ENCODE measurements at regions not wholly inside any gene's neighbourhood (a gene's known extent, or its start where the extent isn't known, plus 50 kb on each side); places are given as distances from the start of the nearest gene placed in this dataset.

DNA sequence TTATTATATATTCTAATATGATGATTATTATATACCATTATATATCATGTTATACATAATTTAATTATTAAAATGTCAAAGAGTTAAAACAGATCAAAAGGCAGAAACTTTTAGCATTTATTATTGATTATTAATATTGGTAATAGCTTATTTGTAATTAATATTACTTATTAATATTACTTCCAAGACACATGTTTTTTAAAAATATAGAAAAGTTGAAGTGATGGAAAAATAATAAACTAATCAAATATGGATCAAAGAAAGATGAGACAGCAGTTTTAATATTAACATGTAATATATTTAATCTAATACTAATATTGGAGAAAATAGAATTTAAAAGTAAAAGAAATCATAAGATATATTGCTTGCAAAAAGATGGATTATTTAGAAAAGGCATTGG, 154.6 kb upstream of the TAB2 start:
- no peaks in the 10 kb centered on the region for H3K27me3 ChIP-seq (ENCODE audit: insufficient read depth, low read length)
- H3K79me2 ChIP-seq (ENCODE audit: control insufficient read depth, insufficient read depth, low read length, unreplicated experiment) = no peaks in the 10 kb centered on the region
- peaks cover 7% of the 10 kb centered on the region for H3K4me1 ChIP-seq (ENCODE audit: control insufficient read depth, insufficient read depth, low read length, unreplicated experiment)
- H3K27ac ChIP-seq (ENCODE audit: low read depth, low read length) = no peak overlapping the region
- no peaks in the 10 kb centered on the region for H3K36me3 ChIP-seq (ENCODE audit: insufficient read depth, low read length)
- no peak overlapping the region for H3K4me3 ChIP-seq (ENCODE audit: low read depth, low read length)
- H2AFZ ChIP-seq (ENCODE audit: low read length, unreplicated experiment) = no peak overlapping the region

DNA sequence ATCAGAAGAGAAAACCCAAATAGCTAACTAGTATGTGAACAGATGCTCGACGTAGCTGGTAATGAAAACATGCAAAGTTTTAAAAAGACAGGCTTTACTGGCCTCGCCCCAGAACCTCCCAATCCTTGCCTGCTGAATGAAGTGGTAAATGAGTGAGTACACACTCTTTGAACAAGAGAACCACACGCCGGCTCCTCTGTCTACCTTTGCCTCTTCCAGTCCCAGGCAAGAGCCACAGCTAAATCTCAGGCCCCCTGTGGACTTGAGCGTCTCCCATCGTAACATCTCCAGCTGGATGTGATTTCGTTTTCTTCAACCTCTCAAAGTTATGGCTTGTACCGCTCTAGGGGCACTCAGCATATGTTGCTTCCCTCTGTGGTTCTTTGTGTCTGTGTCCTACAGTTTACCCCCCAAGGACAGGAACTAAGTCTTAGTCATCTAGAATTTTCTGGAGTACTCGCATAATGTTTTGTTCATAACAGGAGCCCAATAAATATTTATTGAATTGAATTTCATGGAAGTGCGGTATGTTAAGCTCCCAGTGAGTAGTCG, 153.2 kb upstream of the TAB2 start:
- no peak overlapping the region for H3K4me3 ChIP-seq (ENCODE audit: low read depth, low read length)
- H2AFZ ChIP-seq (ENCODE audit: low read length, unreplicated experiment) = no peak overlapping the region
- no peaks in the 10 kb centered on the region for H3K36me3 ChIP-seq (ENCODE audit: insufficient read depth, low read length)
- no peaks in the 10 kb centered on the region for H3K79me2 ChIP-seq (ENCODE audit: control insufficient read depth, insufficient read depth, low read length, unreplicated experiment)
- no peak overlapping the region for H3K27ac ChIP-seq (ENCODE audit: low read depth, low read length)
- H3K4me1 ChIP-seq (ENCODE audit: control insufficient read depth, insufficient read depth, low read length, unreplicated experiment) = peaks cover 11% of the 10 kb centered on the region
- H3K27me3 ChIP-seq (ENCODE audit: insufficient read depth, low read length) = no peaks in the 10 kb centered on the region

DNA sequence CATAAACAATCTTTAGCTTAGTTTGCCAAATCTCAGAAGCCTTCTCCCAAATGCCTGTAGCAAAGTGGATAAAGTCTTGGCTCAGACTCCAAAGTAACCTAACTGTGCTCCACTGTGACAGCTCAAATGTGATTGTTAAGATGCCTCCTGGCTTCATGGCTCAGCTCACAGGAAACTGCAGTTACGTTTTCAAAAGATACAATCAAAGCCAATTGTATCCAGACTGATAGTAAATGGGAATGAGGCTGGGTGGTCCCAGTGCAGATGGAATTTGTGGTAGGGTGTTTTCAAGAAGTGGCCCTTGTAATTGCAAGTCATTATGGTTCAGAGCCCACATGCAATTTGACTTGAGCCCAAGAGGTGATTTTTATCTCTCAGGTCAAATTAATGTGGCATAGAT, 151.2 kb upstream of the TAB2 start:
- no peaks in the 10 kb centered on the region for H3K27me3 ChIP-seq (ENCODE audit: insufficient read depth, low read length)
- no peak overlapping the region for H3K4me3 ChIP-seq (ENCODE audit: low read depth, low read length)
- no peak overlapping the region for H2AFZ ChIP-seq (ENCODE audit: low read length, unreplicated experiment)
- no peak overlapping the region for H3K27ac ChIP-seq (ENCODE audit: low read depth, low read length)
- H3K79me2 ChIP-seq (ENCODE audit: control insufficient read depth, insufficient read depth, low read length, unreplicated experiment) = no peaks in the 10 kb centered on the region
- H3K4me1 ChIP-seq (ENCODE audit: control insufficient read depth, insufficient read depth, low read length, unreplicated experiment) = peaks cover 26% of the 10 kb centered on the region
- no peaks in the 10 kb centered on the region for H3K36me3 ChIP-seq (ENCODE audit: insufficient read depth, low read length)

DNA sequence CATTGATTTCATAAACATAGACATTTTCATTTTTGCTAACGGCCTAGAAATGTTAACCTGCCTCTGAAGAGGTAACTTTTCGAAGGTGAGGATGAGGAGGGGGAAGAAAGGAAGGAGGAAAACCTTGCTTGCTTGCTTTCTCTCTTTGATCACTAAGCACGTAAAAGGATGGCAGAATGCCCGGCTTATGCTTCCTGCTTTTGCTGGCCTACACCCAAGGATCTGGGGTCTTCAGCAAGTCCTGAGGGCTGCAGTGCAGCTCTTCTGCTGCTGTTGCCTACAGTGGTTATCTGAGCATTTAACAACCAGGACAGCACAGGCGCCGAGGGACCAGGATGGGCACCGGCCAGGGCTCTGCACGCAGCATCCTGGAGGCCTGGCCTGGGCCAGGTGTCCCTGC, 150.8 kb upstream of the TAB2 start:
- H3K4me3 ChIP-seq (ENCODE audit: low read depth, low read length) = no peak overlapping the region
- H3K27me3 ChIP-seq (ENCODE audit: insufficient read depth, low read length) = no peaks in the 10 kb centered on the region
- no peaks in the 10 kb centered on the region for H3K79me2 ChIP-seq (ENCODE audit: control insufficient read depth, insufficient read depth, low read length, unreplicated experiment)
- H3K36me3 ChIP-seq (ENCODE audit: insufficient read depth, low read length) = no peaks in the 10 kb centered on the region
- peaks cover 26% of the 10 kb centered on the region for H3K4me1 ChIP-seq (ENCODE audit: control insufficient read depth, insufficient read depth, low read length, unreplicated experiment)
- H3K27ac ChIP-seq (ENCODE audit: low read depth, low read length) = no peak overlapping the region
- no peak overlapping the region for H2AFZ ChIP-seq (ENCODE audit: low read length, unreplicated experiment)

DNA sequence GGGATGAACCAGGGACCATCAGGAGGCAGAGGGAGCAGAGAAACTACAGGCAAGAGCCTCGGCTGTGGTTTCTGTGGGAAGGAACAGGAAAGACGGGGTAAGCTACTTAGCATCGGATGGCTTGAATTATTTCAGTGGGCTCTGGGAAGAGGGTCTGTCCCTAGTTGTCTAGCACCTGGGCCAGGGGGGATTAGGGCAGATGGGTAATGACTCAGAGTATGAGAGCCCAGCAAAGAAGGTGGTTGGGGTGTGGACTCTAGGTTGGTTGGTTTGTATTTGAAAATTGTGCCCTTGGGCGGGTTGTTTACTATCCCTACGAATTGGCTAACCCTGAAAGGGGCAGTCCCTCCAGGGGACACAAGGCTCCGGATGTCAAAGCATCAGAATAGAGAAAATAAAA, 148.5 kb upstream of the TAB2 start:
- no peaks in the 10 kb centered on the region for H3K79me2 ChIP-seq (ENCODE audit: control insufficient read depth, insufficient read depth, low read length, unreplicated experiment)
- no peak overlapping the region for H2AFZ ChIP-seq (ENCODE audit: low read length, unreplicated experiment)
- H3K27ac ChIP-seq (ENCODE audit: low read depth, low read length) = no peak overlapping the region
- no peaks in the 10 kb centered on the region for H3K27me3 ChIP-seq (ENCODE audit: insufficient read depth, low read length)
- no peaks in the 10 kb centered on the region for H3K36me3 ChIP-seq (ENCODE audit: insufficient read depth, low read length)
- no peak overlapping the region for H3K4me3 ChIP-seq (ENCODE audit: low read depth, low read length)
- peaks cover 26% of the 10 kb centered on the region for H3K4me1 ChIP-seq (ENCODE audit: control insufficient read depth, insufficient read depth, low read length, unreplicated experiment)

DNA sequence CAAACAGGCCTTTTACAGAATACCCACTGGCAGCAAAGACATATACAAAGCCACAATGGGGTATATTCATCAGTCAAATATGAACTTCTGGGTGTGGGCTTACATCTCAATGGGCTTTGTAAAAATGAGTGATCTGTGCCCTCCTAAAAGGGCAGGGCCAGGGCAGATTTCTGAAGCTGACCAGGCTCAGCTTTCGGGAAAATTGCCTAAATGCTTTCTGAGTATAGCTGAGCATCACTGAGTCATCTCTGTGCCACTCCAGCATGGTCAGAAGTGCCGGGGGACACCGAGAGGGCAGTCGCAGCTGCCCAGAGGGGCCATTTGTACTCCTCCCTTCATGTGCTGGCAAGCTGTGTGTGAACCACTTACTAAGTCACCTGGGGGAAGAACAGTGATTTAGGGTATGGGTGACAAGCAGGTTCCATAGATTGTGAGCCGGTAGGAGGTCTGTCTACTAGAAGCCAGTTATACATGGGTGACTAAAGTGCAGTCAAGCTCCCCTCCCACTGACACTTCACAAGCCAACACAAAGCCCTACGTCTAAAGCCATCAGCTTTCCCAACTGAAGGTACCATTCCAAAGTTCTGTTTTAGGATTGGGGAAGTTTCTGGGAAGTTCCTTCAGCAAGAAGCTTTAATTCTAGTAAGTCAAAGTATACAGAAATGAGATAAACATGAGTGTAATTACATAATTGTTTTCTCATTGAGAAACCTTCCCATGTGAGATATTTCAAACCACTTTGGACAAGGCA, 147.6 kb upstream of the TAB2 start:
- peaks cover 26% of the 10 kb centered on the region for H3K4me1 ChIP-seq (ENCODE audit: control insufficient read depth, insufficient read depth, low read length, unreplicated experiment)
- H3K27ac ChIP-seq (ENCODE audit: low read depth, low read length) = peak overlapping the region; percentile 26; the same call in 1 of the 2 replicates
- H3K79me2 ChIP-seq (ENCODE audit: control insufficient read depth, insufficient read depth, low read length, unreplicated experiment) = no peaks in the 10 kb centered on the region
- H3K4me3 ChIP-seq (ENCODE audit: low read depth, low read length) = no peak overlapping the region
- no peaks in the 10 kb centered on the region for H3K36me3 ChIP-seq (ENCODE audit: insufficient read depth, low read length)
- peak overlapping the region; percentile 2 for H2AFZ ChIP-seq (ENCODE audit: low read length, unreplicated experiment)
- H3K27me3 ChIP-seq (ENCODE audit: insufficient read depth, low read length) = no peaks in the 10 kb centered on the region

DNA sequence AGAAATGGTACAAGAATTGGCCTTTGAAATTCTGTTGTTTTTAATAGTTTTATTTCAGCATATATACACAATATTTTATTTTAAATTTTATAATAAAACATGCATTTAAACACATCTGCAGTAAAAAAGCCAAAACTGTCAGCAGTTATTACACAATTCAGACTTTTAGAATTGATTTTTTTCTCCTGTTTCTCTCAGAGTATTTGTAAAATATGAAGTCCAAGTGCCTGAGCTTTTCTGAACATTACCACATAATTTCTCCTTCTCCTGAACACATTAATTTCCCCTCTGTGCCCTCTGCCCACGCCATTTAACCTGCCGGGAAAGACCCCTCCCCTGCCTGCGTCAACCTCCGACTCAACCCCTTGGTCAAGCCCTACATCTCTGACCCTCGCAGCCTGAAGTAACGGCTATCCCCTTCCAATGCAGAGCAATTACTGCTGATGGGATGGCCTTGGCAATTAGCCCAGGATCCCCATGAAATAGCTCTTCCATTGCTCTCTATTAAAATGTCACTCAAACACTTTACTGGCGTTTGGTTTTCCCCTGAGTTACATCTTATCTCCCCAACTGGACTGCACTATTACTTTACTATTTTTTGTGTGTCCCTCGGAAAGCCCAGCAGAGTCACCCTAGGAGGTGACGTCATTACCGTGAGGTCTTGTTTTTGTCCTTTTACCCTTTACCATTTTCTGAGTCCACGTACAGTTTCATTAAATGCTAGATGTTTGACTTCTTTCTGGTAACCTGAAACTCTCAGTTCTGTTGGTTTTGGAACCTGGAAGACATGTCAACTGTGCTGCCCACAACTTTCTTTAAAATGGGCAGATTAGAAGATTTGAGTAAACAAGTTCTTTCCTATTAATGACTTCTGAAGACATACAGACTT, 146.7 kb upstream of the TAB2 start:
- no peaks in the 10 kb centered on the region for H3K79me2 ChIP-seq (ENCODE audit: control insufficient read depth, insufficient read depth, low read length, unreplicated experiment)
- H3K27me3 ChIP-seq (ENCODE audit: insufficient read depth, low read length) = no peaks in the 10 kb centered on the region
- no peak overlapping the region for H3K4me3 ChIP-seq (ENCODE audit: low read depth, low read length)
- H2AFZ ChIP-seq (ENCODE audit: low read length, unreplicated experiment) = no peak overlapping the region
- peaks cover 26% of the 10 kb centered on the region for H3K4me1 ChIP-seq (ENCODE audit: control insufficient read depth, insufficient read depth, low read length, unreplicated experiment)
- no peaks in the 10 kb centered on the region for H3K36me3 ChIP-seq (ENCODE audit: insufficient read depth, low read length)
- H3K27ac ChIP-seq (ENCODE audit: low read depth, low read length) = peak overlapping the region; percentile 26; the same call in 1 of the 2 replicates

DNA sequence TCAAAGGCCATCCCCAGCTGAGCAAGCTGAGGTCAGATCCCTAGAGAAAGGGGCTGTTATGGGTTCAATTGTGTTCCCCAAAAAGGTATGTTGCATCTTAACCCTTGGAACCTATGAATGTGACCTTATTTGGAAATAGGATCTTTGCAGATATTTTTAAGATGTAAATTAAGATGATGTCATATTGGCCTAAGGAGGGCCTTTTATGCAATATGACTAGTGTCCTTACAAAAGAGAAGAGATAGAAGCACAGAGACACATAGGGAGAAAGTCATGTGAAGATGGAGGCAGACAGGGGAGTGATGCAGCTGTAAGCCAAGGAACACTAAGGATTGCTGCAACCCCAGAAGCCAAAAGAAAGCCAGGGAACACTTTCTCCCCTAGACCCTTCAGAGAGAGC, 144.3 kb upstream of the TAB2 start:
- no peak overlapping the region for H3K27ac ChIP-seq (ENCODE audit: low read depth, low read length)
- peaks cover 20% of the 10 kb centered on the region for H3K4me1 ChIP-seq (ENCODE audit: control insufficient read depth, insufficient read depth, low read length, unreplicated experiment)
- no peaks in the 10 kb centered on the region for H3K79me2 ChIP-seq (ENCODE audit: control insufficient read depth, insufficient read depth, low read length, unreplicated experiment)
- no peak overlapping the region for H3K4me3 ChIP-seq (ENCODE audit: low read depth, low read length)
- no peaks in the 10 kb centered on the region for H3K36me3 ChIP-seq (ENCODE audit: insufficient read depth, low read length)
- H2AFZ ChIP-seq (ENCODE audit: low read length, unreplicated experiment) = no peak overlapping the region
- H3K27me3 ChIP-seq (ENCODE audit: insufficient read depth, low read length) = no peaks in the 10 kb centered on the region

DNA sequence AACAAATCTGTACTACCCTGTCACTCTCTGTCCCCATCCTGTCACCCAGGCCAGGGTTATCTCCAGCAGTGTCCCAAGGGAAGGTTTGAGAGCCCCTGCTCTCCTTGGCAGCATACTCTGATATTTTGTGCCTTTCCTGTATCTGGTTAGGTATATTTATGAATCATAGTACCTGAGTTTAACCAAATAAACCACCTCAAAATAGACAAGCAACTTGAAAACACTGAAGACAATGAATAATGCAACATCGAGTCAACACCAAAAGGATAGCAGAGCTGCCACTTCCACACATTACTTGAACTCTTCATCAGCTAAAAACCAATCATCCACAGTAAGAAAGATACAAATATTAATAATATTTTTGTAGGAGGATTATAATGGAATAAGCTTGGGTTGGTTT, 142.6 kb upstream of the TAB2 start:
- H3K27me3 ChIP-seq (ENCODE audit: insufficient read depth, low read length) = no peaks in the 10 kb centered on the region
- H3K4me1 ChIP-seq (ENCODE audit: control insufficient read depth, insufficient read depth, low read length, unreplicated experiment) = peaks cover 8% of the 10 kb centered on the region
- no peaks in the 10 kb centered on the region for H3K36me3 ChIP-seq (ENCODE audit: insufficient read depth, low read length)
- no peak overlapping the region for H3K27ac ChIP-seq (ENCODE audit: low read depth, low read length)
- H3K79me2 ChIP-seq (ENCODE audit: control insufficient read depth, insufficient read depth, low read length, unreplicated experiment) = no peaks in the 10 kb centered on the region
- H3K4me3 ChIP-seq (ENCODE audit: low read depth, low read length) = no peak overlapping the region
- H2AFZ ChIP-seq (ENCODE audit: low read length, unreplicated experiment) = no peak overlapping the region

DNA sequence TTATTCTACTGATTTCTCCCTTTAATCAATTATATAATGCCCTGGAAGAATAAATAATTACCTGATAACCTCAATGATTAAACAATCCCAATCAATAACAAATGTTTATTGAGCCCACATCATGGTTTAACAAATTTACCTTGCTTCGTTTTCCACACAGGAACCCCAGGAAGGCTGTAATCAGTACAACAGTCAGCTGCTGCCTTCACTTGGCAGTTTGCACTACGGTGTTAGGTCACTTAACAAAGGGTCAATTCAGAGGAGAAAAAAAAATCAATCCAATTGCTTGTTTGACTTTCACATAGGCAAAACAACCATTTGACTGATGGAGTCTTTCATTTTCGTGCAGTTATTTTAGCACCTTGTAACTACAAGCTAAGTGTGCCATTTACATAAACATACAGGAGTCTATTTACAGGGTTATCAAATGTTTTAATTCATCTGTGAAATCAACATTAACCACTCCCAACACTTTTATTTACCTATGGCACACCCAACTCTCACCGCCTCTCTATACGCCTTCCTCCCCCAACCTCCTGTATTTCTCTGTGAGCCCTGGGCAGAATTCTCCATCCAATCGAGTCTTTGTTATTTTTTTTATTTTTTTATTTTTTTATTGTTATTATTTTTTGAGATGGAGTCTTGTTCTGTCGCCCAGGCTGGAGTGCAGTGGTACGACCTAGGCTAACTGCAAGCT, 140.4 kb upstream of the TAB2 start:
- no peaks in the 10 kb centered on the region for H3K27me3 ChIP-seq (ENCODE audit: insufficient read depth, low read length)

More for the DNA sequence above, 140.4 kb upstream of the TAB2 start:
- H3K36me3 ChIP-seq (ENCODE audit: insufficient read depth, low read length) = no peaks in the 10 kb centered on the region
- H3K4me1 ChIP-seq (ENCODE audit: control insufficient read depth, insufficient read depth, low read length, unreplicated experiment) = no peaks in the 10 kb centered on the region
- no peaks in the 10 kb centered on the region for H3K79me2 ChIP-seq (ENCODE audit: control insufficient read depth, insufficient read depth, low read length, unreplicated experiment)
- no peak overlapping the region for H3K4me3 ChIP-seq (ENCODE audit: low read depth, low read length)
- H2AFZ ChIP-seq (ENCODE audit: low read length, unreplicated experiment) = no peak overlapping the region
- no peak overlapping the region for H3K27ac ChIP-seq (ENCODE audit: low read depth, low read length)

Measured in ACC112 (cell line).